B cell (primary cell): ENCODE measurements at regions not wholly inside any gene's neighbourhood (a gene's known extent, or its start where the extent isn't known, plus 50 kb on each side); places are given as distances from the start of the nearest gene placed in this dataset.

Experiments used
- ATAC-seq: fragments of 200-7000 bp; cut with Tn5 transposase; one replicate; pipeline ENCODE4 v1.10.0; 2021; ENCODE audit warnings: low read depth, mild to moderate bottlenecking, moderate number of reproducible peaks, moderate library complexity
- CTCF ChIA-PET: fragments of 350-600 bp; sonication (Branson Sonifier 250); formaldehyde crosslinking; loops from one replicate; lab custom pipeline; 2021; ENCODE audit warnings: antibody characterized with exemption, inconsistent platforms; lab: Charles Lee
- POLR2A ChIA-PET: fragments of 350-600 bp; sonication (Branson Sonifier 250); formaldehyde crosslinking; loops from one replicate; lab custom pipeline; 2021; ENCODE audit warnings: antibody characterized with exemption; lab: Charles Lee
- DNase-seq: peaks from one replicate; pipeline ENCODE4 v3.0.0; 2013
- H2AFZ ChIP-seq: 2 replicates; pipeline ENCODE4 v1.6.1; 2012; ENCODE audit warnings: mild to moderate bottlenecking, low read depth, low read length; ENCODE audit not compliant: insufficient read depth, poor library complexity, severe bottlenecking
- H3K27ac ChIP-seq, 2 donors: 1 replicate in 1 of 2; 2 replicates in 1 of 2; pipeline ENCODE4 v1.5.1; 2012 to 2013; ENCODE audit warnings: low read length in 2 of 2, mild to moderate bottlenecking in 2 of 2, moderate library complexity in 1 of 2
- H3K27me3 ChIP-seq, 4 experiments: fragments of 200-600 bp in 1 of 4; sonication (generic) in 1 of 4; replicated peaks in 1 of 4; 1 replicate in 2 of 4; 2 replicates in 2 of 4; pipeline versions ENCODE4 v1.6.1 to v1.7.0; 2013 to 2016; ENCODE audit warnings: low read length in 3 of 4, mild to moderate bottlenecking in 2 of 4, mixed read lengths in 1 of 4, moderate library complexity in 1 of 4; ENCODE audit not compliant: insufficient read depth in 4 of 4, control insufficient read depth in 3 of 4; ENCODE audit errors: control extremely low read depth in 1 of 4
- H3K36me3 ChIP-seq, 2 experiments: replicated peaks in 1 of 2; 1 replicate in 1 of 2; 2 replicates in 1 of 2; pipeline versions ENCODE4 v1.6.1 to v1.7.1; 2013; ENCODE audit warnings: low read length in 1 of 2; ENCODE audit not compliant: insufficient read depth in 2 of 2, control insufficient read depth in 1 of 2; ENCODE audit errors: control extremely low read depth in 1 of 2, extremely low read depth in 1 of 2
- H3K4me1 ChIP-seq, 2 donors: fragments of 200-600 bp in 1 of 2; sonication (generic) in 1 of 2; 1 replicate in 1 of 2; 2 replicates in 1 of 2; pipeline versions ENCODE4 v1.5.1 to v1.6.1; 2013 to 2017; ENCODE audit warnings: low read length in 2 of 2; ENCODE audit not compliant: control insufficient read depth in 2 of 2, insufficient read depth in 2 of 2
- H3K4me2 ChIP-seq: replicated peaks from 2 replicates; pipeline ENCODE3; 2012; ENCODE audit warnings: mild to moderate bottlenecking, low read depth, low read length; ENCODE audit not compliant: poor library complexity, severe bottlenecking
- H3K4me3 ChIP-seq, 5 experiments: fragments of 200-600 bp in 1 of 5; sonication (generic) in 1 of 5; 1 replicate in 3 of 5; 2 replicates in 2 of 5; pipeline versions ENCODE4 v1.5.1 to v1.7.0; 2011 to 2016; ENCODE audit warnings: low read length in 4 of 5, mild to moderate bottlenecking in 4 of 5, low read depth in 2 of 5, control low read depth in 1 of 5, moderate library complexity in 1 of 5; ENCODE audit not compliant: insufficient read depth in 1 of 5; ENCODE audit errors: control extremely low read depth in 1 of 5, extremely low read depth in 1 of 5
- H3K79me2 ChIP-seq: fragments of 200-600 bp; sonication (generic); one replicate; pipeline ENCODE4 v1.6.0; 2016; ENCODE audit warnings: low read length; ENCODE audit not compliant: control insufficient read depth, insufficient read depth
- H3K9ac ChIP-seq: fragments of 200-600 bp; sonication (generic); 2 replicates; pipeline ENCODE4 v1.6.1; 2017; ENCODE audit warnings: mild to moderate bottlenecking, low read length, moderate library complexity
- H3K9me3 ChIP-seq, 3 donors: one replicate each; pipeline versions ENCODE4 v1.6.1 to v1.7.1; 2013; ENCODE audit warnings: low read length in 2 of 3; ENCODE audit not compliant: control insufficient read depth in 2 of 3, insufficient read depth in 1 of 3; ENCODE audit errors: control extremely low read depth in 1 of 3
- H4K20me1 ChIP-seq: 2 replicates; pipeline ENCODE4 v1.6.0; 2012; ENCODE audit warnings: mild to moderate bottlenecking, low read length; ENCODE audit not compliant: insufficient read depth, control insufficient read depth, poor library complexity, severe bottlenecking
- H3K27ac Mint-ChIP-seq: one replicate; pipeline ENCODE4 v1.8.0; 2021; ENCODE audit warnings: mixed read lengths
- H3K27me3 Mint-ChIP-seq: one replicate; pipeline ENCODE4 v1.8.0; 2021; ENCODE audit warnings: mixed read lengths
- H3K4me1 Mint-ChIP-seq: one replicate; pipeline ENCODE4 v1.8.0; 2021; ENCODE audit warnings: mixed read lengths
- H3K4me3 Mint-ChIP-seq: one replicate; pipeline ENCODE4 v1.8.0; 2021; ENCODE audit warnings: mixed read lengths
- H3K9me3 Mint-ChIP-seq: one replicate; pipeline ENCODE4 v1.8.0; 2022; ENCODE audit warnings: mixed read lengths; ENCODE audit not compliant: insufficient read depth
- CTCF ChIP-seq: fragments of 200-600 bp; IDR thresholded peaks from one replicate; pipeline ENCODE4 v1.8.0; 2022; ENCODE audit warnings: antibody characterized with exemption, mild to moderate bottlenecking
- EZH2 ChIP-seq: IDR thresholded peaks from 2 replicates; pipeline ENCODE4 v1.6.1; 2012; ENCODE audit warnings: borderline replicate concordance, low read depth, mild to moderate bottlenecking, moderate library complexity, low read length; ENCODE audit not compliant: insufficient read depth, poor library complexity, severe bottlenecking
- intact Hi-C: fragments of 100-400 bp; cut with micrococcal nuclease; formaldehyde crosslinking; loops from one replicate; pipeline ENCODE4 v1.10.0; 2022

GRCh38 chrX:20506739-20507138 lies 240.0 kb upstream of the RPS6KA3 start:
- no peak overlapping the region for H3K4me3 Mint-ChIP-seq
- Histone ChIP-seq H3K79me2 (no peaks in the 10 kb centered on the region), H3K4me3 (no peak overlapping the region), H3K27me3 (peaks cover 0 to 3% (median 0%) of the 10 kb centered on the region in 4 experiments), H2AFZ (no peak overlapping the region), H3K4me1 (no peaks in the 10 kb centered on the region), H3K36me3 (no peaks in the 10 kb centered on the region), H4K20me1 (no peaks in the 10 kb centered on the region), H3K27ac (no peak overlapping the region), H3K9ac (no peak overlapping the region), H3K9me3 (no peaks in the 10 kb centered on the region), H3K4me2 (no peak overlapping the region)
- ChIA-PET CTCF (no interaction called here), POLR2A (no interaction called here)
- H3K9me3 Mint-ChIP-seq = no peaks in the 10 kb centered on the region
- intact Hi-C loops = no loop called here
- no peak overlapping the region for H3K27ac Mint-ChIP-seq
- ATAC-seq = no peak
- H3K27me3 Mint-ChIP-seq = peaks cover 15% of the 10 kb centered on the region
- no peaks in the 10 kb centered on the region for H3K4me1 Mint-ChIP-seq
- DNase-seq = no peak
- TF ChIP-seq EZH2 = no peak
- TF ChIP-seq CTCF = no peak

GRCh38 chrX:20500949-20501348 lies 234.2 kb upstream of the RPS6KA3 start:
- POLR2A ChIA-PET = no interaction called here

More at GRCh38 chrX:20500949-20501348, 234.2 kb upstream of the RPS6KA3 start:
- Histone ChIP-seq H3K9me3 (no peaks in the 10 kb centered on the region), H4K20me1 (no peaks in the 10 kb centered on the region), H3K4me2 (no peak overlapping the region), H3K79me2 (no peaks in the 10 kb centered on the region), H3K27ac (no peak overlapping the region), H3K27me3 (peaks cover 0 to 3% (median 0%) of the 10 kb centered on the region in 4 experiments), H3K4me1 (no peaks in the 10 kb centered on the region), H3K36me3 (no peaks in the 10 kb centered on the region), H3K9ac (no peak overlapping the region), H3K4me3 (no peak overlapping the region), H2AFZ (no peak overlapping the region)
- Mint-ChIP-seq H3K27ac (no peak overlapping the region), H3K9me3 (no peaks in the 10 kb centered on the region), H3K4me1 (no peaks in the 10 kb centered on the region), H3K27me3 (peaks cover 12% of the 10 kb centered on the region), H3K4me3 (no peak overlapping the region)
- TF ChIP-seq EZH2 = no peak
- no peak for TF ChIP-seq CTCF
- CTCF ChIA-PET = no interaction called here
- intact Hi-C loops = no loop called here
- no peak for ATAC-seq
- no peak for DNase-seq
